HCT116 (cell line): ENCODE measurements at regions not wholly inside any gene's neighbourhood (a gene's known extent, or its start where the extent isn't known, plus 50 kb on each side); places are given as distances from the start of the nearest gene placed in this dataset.
"Not testable (repeated sequence)": the region's sequence is repeated elsewhere in the genome, so short reads cannot be mapped to it uniquely, and the experiment has no call there.

Experiments
- CEBPB ChIP-seq: IDR thresholded peaks from 2 replicates; pipeline ENCODE4 v1.6.1; 2012; ENCODE audit warnings: low read depth
- CTCF ChIP-seq, 3 experiments: fragments of 200-600 bp in 1 of 3; sonication (generic) in 1 of 3; IDR thresholded peaks in 2 of 3; conservative IDR thresholded peaks in 1 of 3; 2 replicates each; pipeline ENCODE4 v1.5.1; 2012 to 2017; ENCODE audit warnings: low read depth in 2 of 3, low read length in 2 of 3, antibody characterized with exemption in 1 of 3, borderline replicate concordance in 1 of 3, control low read depth in 1 of 3, mild to moderate bottlenecking in 1 of 3, mixed read lengths in 1 of 3, mixed run types in 1 of 3, moderate library complexity in 1 of 3; ENCODE audit not compliant: insufficient read depth in 1 of 3
- EZH2phosphoT487 ChIP-seq: fragments of 200-600 bp; IDR thresholded peaks from 2 replicates; pipeline ENCODE4 v1.6.1; 2018; ENCODE audit warnings: antibody characterized with exemption, borderline replicate concordance
- POLR2A ChIP-seq: IDR thresholded peaks from 2 replicates; pipeline ENCODE4 v1.7.0; 2011; ENCODE audit warnings: borderline replicate concordance; ENCODE audit not compliant: insufficient read depth, insufficient read length; ENCODE audit errors: extremely low read depth
- POLR2AphosphoS5 ChIP-seq: IDR thresholded peaks from 2 replicates; pipeline ENCODE4 v1.6.1; 2011; ENCODE audit warnings: mild to moderate bottlenecking, low read depth, low read length, moderate library complexity
- RAD21 ChIP-seq: IDR thresholded peaks from 2 replicates; pipeline ENCODE4 v1.6.1; 2012; ENCODE audit warnings: low read depth, mild to moderate bottlenecking
- YY1 ChIP-seq: IDR thresholded peaks from 2 replicates; pipeline ENCODE4 v1.6.1; 2011; ENCODE audit warnings: low read length, low read depth, moderate library complexity, mild to moderate bottlenecking; ENCODE audit not compliant: insufficient replicate concordance; ENCODE audit errors: extremely low read depth
- TF ChIP-seq, protein P1 (sequence below): IDR thresholded peaks from 2 replicates; pipeline ENCODE4 v1.6.1; 2012; ENCODE audit warnings: low read depth

GRCh38 chr1:83395130-83395529 is 603.8 kb downstream of the TTLL7 start:
- TF ChIP-seq, protein P1, sequence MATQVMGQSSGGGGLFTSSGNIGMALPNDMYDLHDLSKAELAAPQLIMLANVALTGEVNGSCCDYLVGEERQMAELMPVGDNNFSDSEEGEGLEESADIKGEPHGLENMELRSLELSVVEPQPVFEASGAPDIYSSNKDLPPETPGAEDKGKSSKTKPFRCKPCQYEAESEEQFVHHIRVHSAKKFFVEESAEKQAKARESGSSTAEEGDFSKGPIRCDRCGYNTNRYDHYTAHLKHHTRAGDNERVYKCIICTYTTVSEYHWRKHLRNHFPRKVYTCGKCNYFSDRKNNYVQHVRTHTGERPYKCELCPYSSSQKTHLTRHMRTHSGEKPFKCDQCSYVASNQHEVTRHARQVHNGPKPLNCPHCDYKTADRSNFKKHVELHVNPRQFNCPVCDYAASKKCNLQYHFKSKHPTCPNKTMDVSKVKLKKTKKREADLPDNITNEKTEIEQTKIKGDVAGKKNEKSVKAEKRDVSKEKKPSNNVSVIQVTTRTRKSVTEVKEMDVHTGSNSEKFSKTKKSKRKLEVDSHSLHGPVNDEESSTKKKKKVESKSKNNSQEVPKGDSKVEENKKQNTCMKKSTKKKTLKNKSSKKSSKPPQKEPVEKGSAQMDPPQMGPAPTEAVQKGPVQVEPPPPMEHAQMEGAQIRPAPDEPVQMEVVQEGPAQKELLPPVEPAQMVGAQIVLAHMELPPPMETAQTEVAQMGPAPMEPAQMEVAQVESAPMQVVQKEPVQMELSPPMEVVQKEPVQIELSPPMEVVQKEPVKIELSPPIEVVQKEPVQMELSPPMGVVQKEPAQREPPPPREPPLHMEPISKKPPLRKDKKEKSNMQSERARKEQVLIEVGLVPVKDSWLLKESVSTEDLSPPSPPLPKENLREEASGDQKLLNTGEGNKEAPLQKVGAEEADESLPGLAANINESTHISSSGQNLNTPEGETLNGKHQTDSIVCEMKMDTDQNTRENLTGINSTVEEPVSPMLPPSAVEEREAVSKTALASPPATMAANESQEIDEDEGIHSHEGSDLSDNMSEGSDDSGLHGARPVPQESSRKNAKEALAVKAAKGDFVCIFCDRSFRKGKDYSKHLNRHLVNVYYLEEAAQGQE = not testable (repeated sequence)
- not testable (repeated sequence) for TF ChIP-seq CTCF (IDR thresholded peaks at IDR 0.05 in 2 of 3, conservative IDR thresholded peaks at IDR 0.05 in 1 of 3; ENCODE audit: borderline replicate concordance in 1 of 3, insufficient read depth in 1 of 3, low read depth in 2 of 3, low read length in 2 of 3); RAD21; CEBPB; YY1; EZH2phosphoT487; POLR2AphosphoS5; POLR2A
